ENCODE measurements at regions not wholly inside any gene's neighbourhood (a gene's known extent, or its start where the extent isn't known, plus 50 kb on each side); places are given as distances from the start of the nearest gene placed in this dataset.

DNA sequence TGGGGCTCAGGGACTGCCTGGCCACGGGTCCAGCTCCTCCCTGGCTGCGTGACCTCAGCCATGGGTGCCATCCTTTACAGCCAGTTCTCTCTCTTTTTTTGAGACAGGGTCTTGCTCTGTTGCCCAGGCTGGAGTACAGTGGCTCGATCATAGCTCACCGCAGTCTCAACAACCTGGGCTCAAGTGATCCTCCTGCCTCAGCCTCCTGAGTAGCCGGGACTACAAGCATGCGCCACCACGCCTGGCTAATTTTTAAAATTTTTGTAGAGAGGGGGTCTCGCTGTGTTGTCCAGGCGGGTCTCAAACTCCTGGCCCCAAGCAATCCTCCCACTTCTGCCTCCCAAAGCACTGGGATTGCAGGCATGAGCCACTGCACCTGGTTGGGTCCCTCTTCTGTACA, 75.4 kb downstream of the PTPRS start:
- 83% methylated on average over 6 of the region's 9 CpGs for WGBS (ENCODE audit: insufficient coverage, low coverage, low lambda C conversion rate, missing lambda C conversion rate)
- intact Hi-C loops (cut with DNase I): no loop called here
- DNase-seq (no peak), ATAC-seq (no peak)
- Histone ChIP-seq H3K27ac (no peak overlapping the region), H3K4me1 (no peaks in the 10 kb centered on the region), H3K9me3 (no peaks in the 10 kb centered on the region), H3K36me3 (no peaks in the 10 kb centered on the region), H3K4me3 (no peak overlapping the region), H3K27me3 (no peaks in the 10 kb centered on the region)
- TF ChIP-seq, protein P1, sequence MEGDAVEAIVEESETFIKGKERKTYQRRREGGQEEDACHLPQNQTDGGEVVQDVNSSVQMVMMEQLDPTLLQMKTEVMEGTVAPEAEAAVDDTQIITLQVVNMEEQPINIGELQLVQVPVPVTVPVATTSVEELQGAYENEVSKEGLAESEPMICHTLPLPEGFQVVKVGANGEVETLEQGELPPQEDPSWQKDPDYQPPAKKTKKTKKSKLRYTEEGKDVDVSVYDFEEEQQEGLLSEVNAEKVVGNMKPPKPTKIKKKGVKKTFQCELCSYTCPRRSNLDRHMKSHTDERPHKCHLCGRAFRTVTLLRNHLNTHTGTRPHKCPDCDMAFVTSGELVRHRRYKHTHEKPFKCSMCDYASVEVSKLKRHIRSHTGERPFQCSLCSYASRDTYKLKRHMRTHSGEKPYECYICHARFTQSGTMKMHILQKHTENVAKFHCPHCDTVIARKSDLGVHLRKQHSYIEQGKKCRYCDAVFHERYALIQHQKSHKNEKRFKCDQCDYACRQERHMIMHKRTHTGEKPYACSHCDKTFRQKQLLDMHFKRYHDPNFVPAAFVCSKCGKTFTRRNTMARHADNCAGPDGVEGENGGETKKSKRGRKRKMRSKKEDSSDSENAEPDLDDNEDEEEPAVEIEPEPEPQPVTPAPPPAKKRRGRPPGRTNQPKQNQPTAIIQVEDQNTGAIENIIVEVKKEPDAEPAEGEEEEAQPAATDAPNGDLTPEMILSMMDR (IDR thresholded peaks at IDR 0.05): no peak
- TF ChIP-seq POLR2A (IDR thresholded peaks at IDR 0.05): no peak

DNA sequence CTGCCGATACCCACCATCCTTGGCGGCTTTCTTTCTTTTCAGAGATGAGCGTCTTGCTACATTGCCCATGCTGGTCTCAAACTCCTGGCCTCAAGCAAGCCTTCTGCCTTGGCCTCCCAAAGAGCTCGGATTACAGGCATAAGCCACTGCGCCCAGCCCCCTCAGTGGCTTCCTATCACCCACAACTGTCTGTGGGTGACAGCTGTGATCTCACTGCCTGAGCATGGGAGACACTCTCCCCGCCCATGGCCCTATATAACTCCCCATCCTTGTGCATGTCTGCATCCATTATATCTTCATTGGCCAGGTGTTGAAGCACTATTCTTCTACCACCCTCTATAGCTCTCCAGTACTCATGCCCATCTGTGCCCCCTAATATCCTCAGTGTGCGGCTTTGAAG, 76.2 kb downstream of the PTPRS start:
- DNase-seq (no peak), ATAC-seq (no peak)
- no peak overlapping the region for H3K4me3 ChIP-seq
- 86% methylated on average over 6 of the region's 7 CpGs for WGBS (ENCODE audit: insufficient coverage, low coverage, low lambda C conversion rate, missing lambda C conversion rate)
- no peaks in the 10 kb centered on the region for H3K9me3 ChIP-seq
- no peaks in the 10 kb centered on the region for H3K27me3 ChIP-seq
- no peaks in the 10 kb centered on the region for H3K4me1 ChIP-seq
- intact Hi-C loops (cut with DNase I): no loop called here
- H3K36me3 ChIP-seq: no peaks in the 10 kb centered on the region
- no peak overlapping the region for H3K27ac ChIP-seq
- TF ChIP-seq POLR2A (IDR thresholded peaks at IDR 0.05): no peak
- TF ChIP-seq, protein P1 (IDR thresholded peaks at IDR 0.05): no peak

DNA sequence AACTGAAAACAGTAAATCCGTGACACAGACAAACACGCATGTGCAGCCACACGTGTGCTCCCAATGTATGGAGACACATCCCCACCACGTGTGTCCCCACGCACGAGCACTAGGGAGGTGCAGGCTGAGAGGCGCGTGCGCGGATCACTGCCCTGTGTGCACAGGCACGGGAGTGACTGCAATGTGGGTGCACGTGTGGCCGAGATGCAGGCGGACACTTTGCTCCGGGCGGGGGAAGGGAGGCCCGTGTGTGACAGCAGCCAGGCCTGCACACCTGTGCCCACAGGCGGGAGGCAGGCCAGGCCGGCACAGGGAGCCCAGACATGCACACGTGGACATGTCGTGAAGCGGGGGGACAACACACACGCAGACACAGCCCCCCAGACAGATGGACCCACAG, 77.0 kb downstream of the PTPRS start:
- intact Hi-C loops (cut with DNase I): no loop called here
- no peak for DNase-seq
- Histone ChIP-seq H3K27me3 (no peaks in the 10 kb centered on the region), H3K9me3 (no peaks in the 10 kb centered on the region), H3K4me1 (no peaks in the 10 kb centered on the region), H3K36me3 (no peaks in the 10 kb centered on the region), H3K4me3 (no peak overlapping the region), H3K27ac (no peak overlapping the region)
- TF ChIP-seq POLR2A (IDR thresholded peaks at IDR 0.05): no peak
- TF ChIP-seq, protein P1 (IDR thresholded peaks at IDR 0.05): no peak
- 83% methylated on average over 7 of the region's 23 CpGs for WGBS (ENCODE audit: insufficient coverage, low coverage, low lambda C conversion rate, missing lambda C conversion rate)
- ATAC-seq: no peak

DNA sequence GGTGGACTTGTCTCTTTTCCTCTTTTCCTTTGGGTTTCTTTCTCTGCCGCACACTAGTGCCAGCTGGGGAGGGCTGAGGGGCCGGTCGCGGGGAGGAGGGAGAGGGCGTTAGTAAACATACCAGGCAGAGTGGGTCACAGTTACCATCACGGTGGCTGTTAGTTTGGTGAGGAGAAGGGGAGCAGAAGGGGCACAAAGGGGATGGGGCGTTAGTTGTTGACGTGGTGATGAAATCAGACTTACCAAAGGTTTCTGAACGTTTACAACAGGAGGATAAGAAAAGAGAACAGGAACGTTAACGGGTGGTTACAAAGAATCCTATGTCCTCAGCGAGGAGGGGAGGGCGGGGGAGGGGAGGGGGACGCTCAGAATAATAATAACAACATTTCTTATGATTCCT, 77.9 kb downstream of the PTPRS start:
- Histone ChIP-seq H3K9me3 (no peaks in the 10 kb centered on the region), H3K36me3 (no peaks in the 10 kb centered on the region), H3K4me1 (no peaks in the 10 kb centered on the region), H3K4me3 (no peak overlapping the region), H3K27me3 (no peaks in the 10 kb centered on the region), H3K27ac (no peak overlapping the region)
- ATAC-seq (no peak), DNase-seq (no peak)
- TF ChIP-seq, protein P1 (IDR thresholded peaks at IDR 0.05): no peak
- no peak for TF ChIP-seq POLR2A (IDR thresholded peaks at IDR 0.05)
- intact Hi-C loops (cut with DNase I): no loop called here
- WGBS (ENCODE audit: insufficient coverage, low coverage, low lambda C conversion rate, missing lambda C conversion rate): 55% methylated on average over 12 of the region's 14 CpGs

Data from right lobe of liver (tissue), 6 donors.